HG02884 (cell line): ENCODE measurements at regions not wholly inside any gene's neighbourhood (a gene's known extent, or its start where the extent isn't known, plus 50 kb on each side); places are given as distances from the start of the nearest gene placed in this dataset.
"Not testable (repeated sequence)": the region's sequence is repeated elsewhere in the genome, so short reads cannot be mapped to it uniquely, and the experiment has no call there.

Experiments
- ATAC-seq: cut with Tn5 transposase; IDR thresholded peaks from one replicate; pipeline ENCODE4 v1.9.1; 2021; ENCODE audit warnings: mild to moderate bottlenecking, moderate library complexity; ENCODE audit not compliant: unreplicated experiment

DNA sequence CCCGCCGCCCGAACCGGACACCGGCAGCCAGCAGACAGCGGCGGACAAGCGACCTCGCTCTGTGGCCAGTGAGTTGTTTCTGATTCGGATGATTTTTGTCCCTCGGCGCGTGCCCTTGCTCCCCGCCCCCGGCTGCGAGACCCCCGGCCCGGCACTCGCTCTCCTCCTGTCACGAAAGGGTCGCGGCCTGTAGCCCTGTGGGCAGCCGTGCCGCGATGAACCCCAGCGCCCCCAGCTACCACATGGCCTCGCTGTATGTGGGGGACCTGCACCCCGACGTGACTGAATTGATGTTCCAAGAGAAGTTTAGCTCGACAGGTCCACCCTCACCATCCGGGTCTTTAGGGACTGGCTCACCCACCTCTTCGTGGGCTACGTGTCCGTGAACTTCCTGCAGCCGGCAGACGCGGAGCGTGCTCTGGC lies 1257.5 kb upstream of the ACVR2A start:
- no peak for ATAC-seq

DNA sequence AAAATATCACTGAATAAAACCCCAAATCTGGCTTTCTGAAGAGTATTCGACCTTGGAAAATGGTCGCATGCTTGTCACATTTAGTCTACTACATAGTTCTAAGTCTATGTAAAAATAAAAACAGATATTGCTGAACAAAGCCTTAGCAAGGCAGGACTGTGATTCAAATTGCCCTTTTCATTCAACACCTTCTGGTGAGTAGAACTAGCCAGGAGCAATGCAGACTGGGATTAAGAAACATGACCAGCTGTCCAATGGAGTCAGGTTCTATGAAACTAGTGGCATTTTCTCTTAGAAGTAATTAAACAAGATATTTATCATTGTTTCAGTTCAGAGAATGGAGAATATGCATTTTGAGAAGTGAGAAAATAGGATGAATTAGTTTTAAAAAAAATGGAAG lies 1260.5 kb upstream of the ACVR2A start:
- ATAC-seq = no peak

DNA sequence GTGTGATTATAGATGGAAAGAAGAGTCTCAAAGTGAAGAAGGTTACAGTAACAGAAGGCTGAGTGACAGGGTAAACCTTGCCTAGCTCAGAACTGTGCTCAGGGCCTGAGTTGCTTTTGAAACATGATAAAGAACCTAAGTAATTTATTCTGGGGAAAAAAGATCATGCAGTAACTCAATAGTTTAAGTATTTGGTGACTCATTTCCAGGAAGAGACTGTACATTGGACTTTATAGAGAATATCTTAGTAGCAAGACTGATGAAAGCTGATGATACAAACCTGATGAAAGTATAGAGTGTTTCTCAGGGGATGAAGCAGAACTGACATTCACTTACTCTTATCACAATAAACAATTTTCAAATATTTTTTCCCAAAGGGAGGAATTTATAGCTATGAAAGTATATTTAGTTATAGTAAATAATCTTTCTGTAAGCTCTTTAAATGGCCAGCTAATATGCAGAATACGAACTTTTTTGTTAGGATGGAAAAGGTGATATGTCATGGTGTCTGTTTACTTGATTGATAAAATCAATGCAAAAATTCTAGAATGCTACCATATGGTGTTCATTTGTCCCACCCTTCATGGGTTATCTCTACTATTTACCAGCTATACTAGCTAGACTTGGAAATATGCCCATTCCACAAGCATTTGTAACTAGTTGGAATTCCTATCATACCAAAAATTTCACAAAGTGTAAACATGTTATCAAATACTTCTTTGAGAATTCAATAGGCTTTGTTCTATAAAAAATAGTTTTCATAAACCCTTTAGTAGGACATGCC lies 1265.5 kb upstream of the ACVR2A start:
- no peak for ATAC-seq

GRCh38 chr2:146576339-146577111 lies 1268.3 kb upstream of the ACVR2A start:
- ATAC-seq = no peak

DNA sequence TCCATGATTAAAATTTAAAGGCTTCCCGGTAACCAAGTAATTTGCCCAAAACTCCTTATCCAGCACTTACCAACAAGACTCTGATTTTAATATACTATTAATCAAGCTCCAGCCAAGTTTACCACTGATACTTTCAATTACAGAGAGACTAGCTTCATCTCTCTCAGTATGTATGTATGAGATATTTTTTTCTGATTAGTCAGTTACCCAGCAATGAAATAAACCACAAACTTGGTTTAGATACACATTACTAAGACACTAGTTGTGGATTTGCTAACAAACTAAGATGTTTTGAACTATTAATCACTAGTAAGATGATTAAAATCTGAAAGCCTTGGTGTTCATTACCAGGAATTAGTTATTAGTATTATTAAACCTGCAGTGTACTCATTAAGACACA lies 1272.2 kb upstream of the ACVR2A start:
- ATAC-seq = no peak

DNA sequence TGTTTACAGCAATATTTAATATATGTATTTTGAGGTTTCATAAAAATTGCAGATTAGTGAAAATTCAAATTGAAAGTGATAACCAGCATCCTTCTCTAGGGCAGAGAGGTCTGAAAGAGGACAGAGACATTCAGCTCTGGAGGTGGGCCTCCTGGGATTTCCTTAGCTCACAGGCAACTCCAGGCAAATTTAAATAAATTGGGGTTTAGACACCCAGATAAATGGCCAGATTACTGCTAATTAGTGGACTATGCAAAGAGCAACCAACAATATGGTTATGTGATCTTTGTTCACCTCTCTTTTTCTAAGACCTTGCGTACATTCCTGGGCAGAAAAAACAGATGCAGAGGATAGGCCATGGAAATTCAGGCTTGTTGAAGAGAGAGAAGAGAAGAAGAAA lies 1282.8 kb upstream of the ACVR2A start:
- no peak for ATAC-seq

GRCh38 chr2:146547236-146547635 lies 1297.6 kb upstream of the ACVR2A start:
- ATAC-seq = no peak

DNA sequence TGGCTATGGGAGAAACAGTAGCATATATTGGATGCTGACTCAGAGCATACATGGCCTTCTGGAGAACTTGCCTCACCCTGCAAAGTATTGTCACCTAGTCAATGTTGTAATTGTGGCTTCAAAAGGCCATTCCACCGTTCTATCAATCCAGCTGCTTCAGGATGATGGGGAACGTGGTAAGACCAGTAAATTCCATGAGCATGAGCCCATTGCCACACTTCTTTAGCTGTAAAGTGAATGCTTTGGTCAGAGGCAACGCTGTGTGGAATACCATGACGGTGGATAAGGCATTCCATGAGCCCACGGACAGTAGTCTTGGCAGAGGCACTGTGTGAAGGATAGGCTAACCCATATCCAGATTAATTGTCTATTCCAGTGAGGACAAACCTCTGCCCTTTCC lies 1300.1 kb upstream of the ACVR2A start:
- no peak for ATAC-seq

GRCh38 chr2:146541896-146542295 lies 1302.9 kb upstream of the ACVR2A start:
- no peak for ATAC-seq

DNA sequence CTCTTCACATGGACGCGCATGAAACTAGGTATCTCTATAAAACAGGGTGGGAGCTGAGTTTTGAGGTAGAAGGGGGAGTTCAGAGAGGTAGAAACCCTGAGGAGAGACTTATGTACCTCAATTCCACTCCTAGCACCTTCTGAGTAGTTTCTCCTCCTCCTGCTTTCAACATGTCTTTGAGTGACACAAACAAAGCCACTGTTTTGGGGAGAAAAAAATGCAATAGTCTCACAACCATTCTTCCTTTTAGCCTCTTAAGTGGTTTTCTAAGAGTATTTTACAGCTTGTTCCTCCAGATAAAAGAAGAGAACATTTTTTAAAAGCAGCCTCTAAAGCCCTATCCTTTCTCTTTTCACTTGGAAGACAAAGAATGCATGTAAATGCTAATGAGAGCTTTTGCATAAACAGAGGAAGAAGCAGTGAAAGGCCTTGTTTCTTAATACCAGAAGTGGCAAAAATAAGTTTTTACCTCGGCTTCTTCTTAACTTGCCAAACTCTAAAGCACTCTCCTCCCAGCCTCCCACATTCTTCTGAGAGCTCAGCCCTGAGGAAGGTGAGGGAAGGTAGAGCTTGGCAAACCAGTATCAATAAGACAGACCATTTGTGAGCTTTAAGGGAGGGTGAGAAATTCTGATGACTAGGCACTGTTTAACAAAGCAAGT lies 1304.4 kb upstream of the ACVR2A start:
- ATAC-seq = no peak

GRCh38 chr2:146539739-146540138 lies 1305.1 kb upstream of the ACVR2A start:
- not testable (repeated sequence) for ATAC-seq

DNA sequence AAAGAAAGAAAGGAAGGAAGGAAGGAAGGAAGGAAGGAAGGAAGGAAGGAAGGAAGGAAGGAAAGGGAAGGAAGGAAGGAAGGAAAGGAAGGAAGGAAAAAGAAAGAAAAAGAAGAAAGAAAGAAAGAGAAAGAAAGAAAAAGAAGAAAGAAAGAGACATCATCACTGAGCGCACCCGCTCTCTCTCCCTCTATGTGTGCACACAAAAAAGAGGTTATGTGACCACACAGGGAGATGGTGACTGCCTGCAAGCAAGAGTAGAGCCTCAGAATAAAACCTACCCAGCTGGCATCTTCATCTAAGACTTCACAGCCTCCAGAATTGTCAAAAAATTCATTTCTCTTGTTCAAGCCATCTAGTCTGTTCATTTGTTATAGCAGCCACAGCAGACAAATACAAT lies 1307.4 kb upstream of the ACVR2A start:
- no peak for ATAC-seq

- ATAC-seq = no peak
These were observed 1312.2 kb upstream of the ACVR2A start for GRCh38 chr2:146532509-146533147.

DNA sequence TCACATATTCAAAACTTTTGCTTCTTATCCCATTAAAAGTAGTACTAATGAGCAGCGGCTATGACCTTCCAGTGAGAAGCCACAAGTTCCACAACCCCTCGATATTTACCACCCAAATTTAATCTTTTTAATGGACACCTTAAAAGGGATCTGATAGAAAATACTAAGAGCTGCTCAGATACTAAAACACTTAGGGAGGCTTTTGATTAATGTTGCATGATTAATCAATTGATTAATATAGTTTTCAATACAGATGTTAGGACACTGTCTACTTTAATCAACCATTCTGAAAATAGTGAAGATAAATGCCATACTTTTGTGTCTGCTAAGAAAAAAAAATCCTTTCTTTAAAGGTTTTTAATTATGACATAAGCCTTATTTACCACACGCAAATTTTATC lies 1312.8 kb upstream of the ACVR2A start:
- ATAC-seq = no peak

- ATAC-seq = no peak
These were observed 1313.9 kb upstream of the ACVR2A start for GRCh38 chr2:146530886-146531285.

GRCh38 chr2:146527166-146527565 lies 1317.7 kb upstream of the ACVR2A start:
- ATAC-seq = no peak

GRCh38 chr2:146523196-146523595 lies 1321.6 kb upstream of the ACVR2A start:
- no peak for ATAC-seq

DNA sequence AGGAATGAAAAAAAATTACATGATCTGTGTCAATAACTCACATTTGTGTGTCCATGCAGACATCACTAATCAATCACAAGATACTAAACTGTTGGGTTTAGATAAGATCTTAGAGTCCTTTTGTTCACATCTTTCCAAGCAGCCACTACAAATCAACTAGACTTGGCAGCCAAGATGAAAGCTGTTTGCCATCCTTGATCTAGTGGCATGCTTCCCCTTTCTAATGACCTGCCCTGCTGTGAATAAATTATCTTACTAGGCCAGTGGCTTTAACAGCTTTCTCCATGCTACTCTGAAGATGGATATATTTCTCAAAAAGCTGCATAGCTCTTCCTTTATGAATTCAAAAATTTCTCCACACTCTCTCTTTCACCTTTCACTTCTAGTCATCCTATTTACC lies 1338.0 kb upstream of the ACVR2A start:
- ATAC-seq = no peak

DNA sequence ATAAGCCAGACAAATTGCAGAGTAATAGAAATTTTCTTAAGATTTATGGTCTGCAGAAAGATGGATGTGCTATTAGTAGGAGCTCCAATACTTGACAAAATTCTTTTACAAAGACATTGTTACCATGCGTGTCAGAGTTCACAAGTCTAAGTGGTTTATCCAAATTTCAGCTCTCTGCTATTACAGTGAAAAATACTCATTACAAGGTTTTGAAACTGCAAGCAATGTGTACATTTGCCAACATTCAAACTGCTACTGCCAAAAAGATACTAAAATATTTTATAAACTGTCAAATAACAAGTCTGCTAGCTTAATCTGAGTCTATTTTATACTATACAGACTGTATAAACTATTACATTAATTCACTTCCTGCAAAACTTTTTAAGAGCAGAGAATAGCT lies 1341.5 kb upstream of the ACVR2A start:
- ATAC-seq = no peak

- no peak for ATAC-seq
These were observed 1348.6 kb upstream of the ACVR2A start for GRCh38 chr2:146496248-146496647.

- no peak for ATAC-seq
These were observed 1355.4 kb upstream of the ACVR2A start for GRCh38 chr2:146489386-146489785.
